Occipital lobe (tissue), 1 donor: ENCODE measurements at regions not wholly inside any gene's neighbourhood (a gene's known extent, or its start where the extent isn't known, plus 50 kb on each side); places are given as distances from the start of the nearest gene placed in this dataset.

Source experiments
- DNase-seq: peaks from one replicate; lab custom pipeline; 2025; lab: John Stamatoyannopoulos, UW

DNA sequence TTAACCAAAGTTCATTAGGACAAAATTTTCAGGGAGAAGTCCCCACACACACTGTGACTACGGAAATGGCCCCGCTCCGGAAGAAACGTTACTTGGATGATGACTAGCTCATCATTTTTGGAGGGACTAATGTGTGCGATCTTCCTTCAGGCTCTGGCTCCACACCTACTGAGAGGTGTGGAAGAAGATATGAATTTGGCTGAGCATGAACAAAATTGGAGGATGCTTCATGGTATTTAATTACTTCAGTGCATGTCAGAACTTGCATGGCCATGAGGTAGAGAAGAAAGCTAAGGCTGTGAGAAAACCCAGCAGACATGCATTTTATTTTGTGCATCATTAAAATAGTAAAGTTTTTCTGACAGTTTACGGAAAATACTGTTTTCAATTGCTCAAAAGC, 202.1 kb upstream of the TLE4 start:
- DNase-seq = no peak

DNA sequence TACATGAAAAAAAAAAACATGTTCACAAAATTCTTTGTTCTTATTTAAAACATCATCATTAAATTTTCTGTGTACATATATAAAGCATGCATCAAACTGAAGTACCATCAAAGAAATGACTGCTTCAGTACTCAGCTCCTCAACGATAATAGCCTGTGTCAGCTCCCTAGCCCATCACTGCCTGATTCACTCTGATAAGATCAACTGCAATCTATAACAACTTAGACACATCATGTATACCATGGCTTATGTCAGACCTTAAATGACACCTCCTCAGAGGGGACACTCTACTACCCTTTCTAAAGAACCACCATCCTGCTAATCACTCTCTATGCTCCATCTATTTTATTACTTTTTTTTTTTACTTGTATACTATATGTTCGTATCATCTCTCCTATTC, 200.5 kb upstream of the TLE4 start:
- no peak for DNase-seq

GRCh38 chr9:79371948-79372555, 199.7 kb upstream of the TLE4 start:
- DNase-seq = no peak

DNA sequence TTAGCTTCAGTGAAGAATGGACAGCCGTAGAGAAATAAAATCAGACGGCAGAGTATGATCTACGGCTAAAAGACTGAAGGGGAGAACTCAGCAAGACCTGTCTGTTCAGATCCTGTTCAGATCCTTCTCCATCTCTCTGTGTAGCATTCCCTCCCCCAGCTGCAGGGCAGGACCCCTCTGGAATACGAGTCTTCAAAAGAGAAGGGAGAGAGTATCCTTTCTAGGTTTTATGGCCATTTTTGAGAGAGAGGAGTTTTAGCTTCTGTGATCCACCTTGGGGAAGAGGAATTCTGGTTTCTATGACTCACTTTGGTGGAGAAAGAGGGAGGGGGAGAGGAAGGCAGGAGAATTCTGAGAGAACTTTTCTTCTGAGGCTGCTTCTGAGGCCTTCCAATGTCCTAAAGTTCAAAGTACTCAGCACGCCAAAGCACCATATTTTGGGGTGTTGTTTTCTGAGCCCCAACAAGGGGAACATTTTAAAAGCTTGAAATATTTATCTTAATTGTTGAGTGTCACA, 194.4 kb upstream of the TLE4 start:
- no peak for DNase-seq

- no peak for DNase-seq
Measured at GRCh38 chr9:79378107-79378506, 193.7 kb upstream of the TLE4 start.

- DNase-seq = no peak
Measured at GRCh38 chr9:79382044-79382443, 189.7 kb upstream of the TLE4 start.

DNA sequence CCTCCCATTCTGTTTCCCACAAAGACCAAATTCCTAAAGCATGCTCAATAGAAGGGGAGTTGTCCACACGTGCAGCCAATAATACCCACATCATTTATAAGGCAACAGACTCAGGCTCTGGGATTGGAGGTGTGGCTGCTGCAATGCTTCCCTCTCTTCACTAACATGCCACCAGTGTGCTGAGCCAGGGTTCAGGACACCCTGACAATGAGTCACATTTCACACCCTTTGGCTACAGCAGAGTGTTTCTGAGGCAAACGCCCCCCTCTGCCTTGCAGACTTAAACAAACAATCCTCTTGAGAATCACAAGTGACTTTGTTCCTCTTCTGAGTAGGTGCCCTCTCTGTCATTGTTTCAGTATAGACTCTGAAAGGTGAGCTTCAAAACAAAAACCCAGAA, 189.3 kb upstream of the TLE4 start:
- DNase-seq = no peak

DNA sequence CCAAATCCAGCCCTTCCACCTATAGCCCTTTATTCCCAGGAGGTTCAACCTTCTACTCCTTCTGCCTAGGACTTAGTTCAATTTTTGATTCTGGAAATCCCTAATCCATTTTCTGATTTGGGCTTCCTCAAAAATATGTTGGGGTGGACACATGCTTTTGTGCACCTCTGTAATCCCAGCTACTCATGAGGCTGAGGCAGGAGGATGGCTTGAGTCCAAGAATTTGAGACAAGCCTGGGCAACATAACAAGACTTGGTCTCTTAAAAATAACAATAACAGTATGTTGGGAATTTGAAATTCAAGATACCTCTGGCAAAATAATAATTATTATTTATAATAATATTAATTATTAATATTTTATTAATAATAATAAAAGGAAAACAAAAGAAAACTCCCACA, 188.7 kb upstream of the TLE4 start:
- no peak for DNase-seq

GRCh38 chr9:79384091-79384490, 187.7 kb upstream of the TLE4 start:
- no peak for DNase-seq

GRCh38 chr9:79384501-79384900, 187.3 kb upstream of the TLE4 start:
- no peak for DNase-seq

- DNase-seq = no peak
Measured at GRCh38 chr9:79387101-79387835, 184.5 kb upstream of the TLE4 start.

DNA sequence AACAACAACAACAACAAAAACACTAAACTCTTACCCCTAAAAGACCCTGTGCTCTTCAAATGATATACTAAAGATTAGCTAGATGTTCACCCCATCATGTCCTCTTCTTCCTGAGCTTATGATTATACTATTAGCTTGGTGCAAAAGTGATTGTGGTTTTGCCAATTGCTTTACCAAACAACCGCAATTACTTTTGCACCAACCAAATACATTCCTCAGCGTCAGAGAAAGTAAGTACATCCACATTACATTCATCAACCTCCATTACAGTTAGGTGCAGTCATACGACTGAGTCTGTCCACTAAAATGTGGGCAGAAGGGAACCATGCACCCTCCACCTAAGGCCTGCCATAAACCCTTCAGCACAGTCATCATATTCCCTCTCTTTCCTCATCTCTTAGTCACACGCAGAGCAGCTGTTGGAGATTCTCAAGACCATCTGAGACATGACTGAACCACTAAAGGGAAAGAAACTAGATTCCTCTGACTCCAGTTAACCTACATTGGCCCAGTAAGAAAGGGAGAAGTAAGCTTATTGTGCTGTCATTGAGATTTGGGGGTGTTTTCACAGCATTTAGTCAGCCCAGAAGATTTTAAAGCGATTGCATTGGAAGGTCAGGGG, 181.6 kb upstream of the TLE4 start:
- DNase-seq = no peak

DNA sequence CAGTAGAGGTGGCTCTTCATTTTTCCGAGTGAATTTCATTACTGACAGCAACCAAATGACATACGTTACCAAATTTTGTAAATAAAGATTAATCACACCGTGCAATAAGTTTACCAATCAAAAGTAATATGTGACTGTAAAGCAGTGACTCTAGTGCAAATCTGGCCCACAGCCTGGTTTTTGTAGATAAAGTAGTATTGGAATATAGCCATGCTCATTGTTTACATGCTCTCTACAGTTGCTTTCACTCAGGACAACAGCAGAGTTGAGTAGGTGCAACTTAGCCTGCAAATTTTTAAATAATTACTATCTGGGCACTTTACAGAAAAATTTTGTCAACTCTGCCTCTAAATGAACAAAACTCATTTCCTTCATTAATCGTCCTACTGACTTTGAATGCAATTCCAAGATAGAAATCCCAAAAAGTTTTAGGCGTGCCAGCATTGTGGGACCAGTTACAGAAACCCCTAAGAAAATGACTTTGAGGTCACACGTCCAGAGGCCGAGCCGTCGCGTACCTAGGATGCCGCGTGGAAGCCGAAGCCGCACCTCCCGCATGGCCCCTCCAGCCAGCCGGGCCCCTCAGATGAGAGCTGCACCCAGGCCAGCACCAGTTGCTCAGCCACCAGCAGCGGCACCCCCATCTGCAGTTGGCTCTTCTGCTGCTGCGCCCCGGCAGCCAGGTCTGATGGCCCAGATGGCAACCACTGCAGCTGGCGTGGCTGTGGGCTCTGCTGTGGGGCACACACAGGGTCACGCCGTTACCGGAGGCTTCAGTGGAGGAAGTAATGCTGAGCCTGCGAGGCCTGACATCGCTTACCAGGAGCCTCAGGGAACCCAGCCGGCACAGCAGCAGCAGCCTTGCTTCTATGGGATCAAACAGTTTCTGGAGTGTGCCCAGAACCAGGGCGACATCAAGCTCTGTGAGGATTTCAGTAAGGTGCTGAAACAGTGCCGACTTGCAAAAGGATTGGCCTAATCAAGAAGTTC, 180.7 kb upstream of the TLE4 start:
- no peak for DNase-seq

GRCh38 chr9:79395228-79395627, 176.5 kb upstream of the TLE4 start:
- DNase-seq = no peak

GRCh38 chr9:79395755-79396154, 176.0 kb upstream of the TLE4 start:
- DNase-seq = peak; percentile 2

GRCh38 chr9:79396168-79396567, 175.6 kb upstream of the TLE4 start:
- DNase-seq = no peak

- no peak for DNase-seq
Measured at GRCh38 chr9:79403495-79403894, 168.3 kb upstream of the TLE4 start.

GRCh38 chr9:79408200-79408599, 163.6 kb upstream of the TLE4 start:
- DNase-seq = no peak

- DNase-seq = no peak
Measured at GRCh38 chr9:79408617-79409016, 163.1 kb upstream of the TLE4 start.

DNA sequence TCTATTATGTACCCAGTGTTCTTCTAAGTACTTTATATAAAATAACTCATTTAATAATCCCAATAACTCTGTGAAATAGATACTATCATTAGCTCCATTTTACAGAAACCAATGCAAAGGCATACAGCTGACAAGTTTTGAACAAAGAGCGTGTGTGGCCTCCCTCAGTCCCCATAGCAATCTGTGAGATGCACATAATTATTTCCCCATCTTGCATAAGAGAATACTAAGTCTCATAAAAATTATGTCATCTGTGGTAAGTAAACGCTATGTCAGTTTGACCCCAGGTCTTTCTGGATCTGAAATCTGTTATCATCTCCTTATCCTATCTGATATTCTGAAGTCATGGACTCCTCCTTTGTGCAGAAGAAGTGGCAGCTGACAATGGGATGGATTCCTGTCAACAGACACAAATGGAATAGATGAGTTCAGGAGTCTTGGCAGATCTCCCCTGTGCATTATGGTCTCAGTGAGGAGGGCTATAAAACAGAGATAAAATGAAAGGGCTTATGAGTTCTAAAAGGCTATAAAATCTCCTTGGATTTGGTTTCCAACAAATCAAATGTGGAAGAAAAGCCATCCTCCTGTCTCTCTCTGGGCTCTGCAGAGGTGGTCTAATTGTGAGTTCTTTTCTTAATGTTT, 162.5 kb upstream of the TLE4 start:
- DNase-seq = no peak

DNA sequence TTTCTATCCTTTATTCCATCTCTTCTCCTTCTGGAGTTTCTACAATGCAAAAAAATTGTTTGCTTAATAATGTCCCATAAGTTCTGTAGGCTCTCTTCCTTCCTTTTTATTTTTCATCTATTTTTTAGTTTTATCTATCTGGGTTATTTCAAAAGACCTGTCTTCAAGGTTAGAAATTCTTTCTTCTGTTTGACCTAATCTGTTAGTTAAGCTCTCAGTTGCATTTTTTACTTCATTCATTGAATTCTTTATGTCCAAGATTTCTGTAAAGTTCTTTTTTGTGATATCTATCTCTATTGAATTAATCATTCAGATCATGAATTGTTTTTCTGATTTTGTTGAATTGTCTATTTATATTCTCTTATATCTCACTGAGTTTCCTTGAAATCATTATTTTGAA, 145.9 kb upstream of the TLE4 start:
- no peak for DNase-seq
